ENCODE measurements at regions not wholly inside any gene's neighbourhood (a gene's known extent, or its start where the extent isn't known, plus 50 kb on each side); places are given as distances from the start of the nearest gene placed in this dataset.
"Not testable (repeated sequence)": the region's sequence is repeated elsewhere in the genome, so short reads cannot be mapped to it uniquely, and the experiment has no call there.

GRCh38 chr1:197985351-197985750 is 68.2 kb downstream of the LHX9 start:
- Histone ChIP-seq H3K4me3 (replicated peaks in 1 of 4; ENCODE audit: control extremely low read depth in 1 of 4, insufficient read depth in 1 of 4, low read depth in 3 of 4, low read length in 4 of 4) (no peak overlapping the region), H3K79me2 (ENCODE audit: control insufficient read depth, insufficient read depth, low read length) (no peaks in the 10 kb centered on the region), H3K4me2 (ENCODE audit: extremely low read depth, insufficient read depth, low read length) (no peak overlapping the region), H3K9ac (ENCODE audit: insufficient read depth, low read length) (no peak overlapping the region), H4K20me1 (ENCODE audit: control insufficient read depth, extremely low read depth, insufficient read depth, low read length) (no peaks in the 10 kb centered on the region), H3K4me1 (ENCODE audit: control insufficient read depth, extremely low read depth, insufficient read depth, low read length) (no peaks in the 10 kb centered on the region), H3K9me3 (ENCODE audit: control insufficient read depth, insufficient read depth, low read depth, low read length) (no peaks in the 10 kb centered on the region), H3K27ac (ENCODE audit: insufficient read depth, low read length) (no peak overlapping the region), H2AFZ (ENCODE audit: low read length) (no peak overlapping the region), H3K27me3 (ENCODE audit: control insufficient read depth, insufficient read depth, low read length) (no peaks in the 10 kb centered on the region), H3K36me3 (ENCODE audit: control insufficient read depth, insufficient read depth, low read length) (no peaks in the 10 kb centered on the region)
- TF ChIP-seq CTCF (conservative IDR thresholded peaks at IDR 0.05 in 1 of 2, IDR thresholded peaks at IDR 0.05 in 1 of 2; ENCODE audit: low read depth in 1 of 2, low read length in 2 of 2) (no peak), EZH2 (IDR thresholded peaks at IDR 0.05; ENCODE audit: low read length, missing control alignments) (no peak)
- no peak for DNase-seq (ENCODE audit: low read depth in 2 of 2)

GRCh38 chr1:197986817-197987216 is 69.6 kb downstream of the LHX9 start:
- H3K9ac ChIP-seq (ENCODE audit: insufficient read depth, low read length) = no peak overlapping the region
- no peak for DNase-seq (ENCODE audit: low read depth in 2 of 2)
- H3K27me3 ChIP-seq (ENCODE audit: control insufficient read depth, insufficient read depth, low read length) = no peaks in the 10 kb centered on the region
- no peak overlapping the region for H3K27ac ChIP-seq (ENCODE audit: insufficient read depth, low read length)
- TF ChIP-seq CTCF (conservative IDR thresholded peaks at IDR 0.05 in 1 of 2, IDR thresholded peaks at IDR 0.05 in 1 of 2; ENCODE audit: low read depth in 1 of 2, low read length in 2 of 2) = no peak
- no peak for TF ChIP-seq EZH2 (IDR thresholded peaks at IDR 0.05; ENCODE audit: low read length, missing control alignments)
- no peaks in the 10 kb centered on the region for H3K4me1 ChIP-seq (ENCODE audit: control insufficient read depth, extremely low read depth, insufficient read depth, low read length)
- no peaks in the 10 kb centered on the region for H3K79me2 ChIP-seq (ENCODE audit: control insufficient read depth, insufficient read depth, low read length)
- H4K20me1 ChIP-seq (ENCODE audit: control insufficient read depth, extremely low read depth, insufficient read depth, low read length) = no peaks in the 10 kb centered on the region
- H3K36me3 ChIP-seq (ENCODE audit: control insufficient read depth, insufficient read depth, low read length) = no peaks in the 10 kb centered on the region
- H2AFZ ChIP-seq (ENCODE audit: low read length) = no peak overlapping the region
- no peak overlapping the region for H3K4me3 ChIP-seq (replicated peaks in 1 of 4; ENCODE audit: control extremely low read depth in 1 of 4, insufficient read depth in 1 of 4, low read depth in 3 of 4, low read length in 4 of 4)
- H3K9me3 ChIP-seq (ENCODE audit: control insufficient read depth, insufficient read depth, low read depth, low read length) = no peaks in the 10 kb centered on the region
- H3K4me2 ChIP-seq (ENCODE audit: extremely low read depth, insufficient read depth, low read length) = no peak overlapping the region

GRCh38 chr1:197987294-197987693 is 70.1 kb downstream of the LHX9 start:
- Histone ChIP-seq H3K36me3 (ENCODE audit: control insufficient read depth, insufficient read depth, low read length) (no peaks in the 10 kb centered on the region), H3K4me2 (ENCODE audit: extremely low read depth, insufficient read depth, low read length) (no peak overlapping the region), H3K9me3 (ENCODE audit: control insufficient read depth, insufficient read depth, low read depth, low read length) (no peaks in the 10 kb centered on the region), H4K20me1 (ENCODE audit: control insufficient read depth, extremely low read depth, insufficient read depth, low read length) (no peaks in the 10 kb centered on the region), H3K9ac (ENCODE audit: insufficient read depth, low read length) (no peak overlapping the region), H3K4me1 (ENCODE audit: control insufficient read depth, extremely low read depth, insufficient read depth, low read length) (no peaks in the 10 kb centered on the region), H3K27me3 (ENCODE audit: control insufficient read depth, insufficient read depth, low read length) (no peaks in the 10 kb centered on the region), H3K4me3 (replicated peaks in 1 of 4; ENCODE audit: control extremely low read depth in 1 of 4, insufficient read depth in 1 of 4, low read depth in 3 of 4, low read length in 4 of 4) (no peak overlapping the region), H2AFZ (ENCODE audit: low read length) (no peak overlapping the region), H3K27ac (ENCODE audit: insufficient read depth, low read length) (no peak overlapping the region), H3K79me2 (ENCODE audit: control insufficient read depth, insufficient read depth, low read length) (no peaks in the 10 kb centered on the region)
- no peak for DNase-seq (ENCODE audit: low read depth in 2 of 2)
- TF ChIP-seq CTCF (conservative IDR thresholded peaks at IDR 0.05 in 1 of 2, IDR thresholded peaks at IDR 0.05 in 1 of 2; ENCODE audit: low read depth in 1 of 2, low read length in 2 of 2) = no peak
- no peak for TF ChIP-seq EZH2 (IDR thresholded peaks at IDR 0.05; ENCODE audit: low read length, missing control alignments)

- not testable (repeated sequence) for H3K9me3 ChIP-seq (ENCODE audit: control insufficient read depth, insufficient read depth, low read depth, low read length); H4K20me1 ChIP-seq (ENCODE audit: control insufficient read depth, extremely low read depth, insufficient read depth, low read length); H3K79me2 ChIP-seq (ENCODE audit: control insufficient read depth, insufficient read depth, low read length)
These were observed 71.4 kb downstream of the LHX9 start for GRCh38 chr1:197988581-197988980.

More at GRCh38 chr1:197988581-197988980, 71.4 kb downstream of the LHX9 start:
- not testable (repeated sequence) for H3K27ac ChIP-seq (ENCODE audit: insufficient read depth, low read length); H3K9ac ChIP-seq (ENCODE audit: insufficient read depth, low read length); H3K36me3 ChIP-seq (ENCODE audit: control insufficient read depth, insufficient read depth, low read length); H3K27me3 ChIP-seq (ENCODE audit: control insufficient read depth, insufficient read depth, low read length); DNase-seq (ENCODE audit: low read depth in 2 of 2); H3K4me3 ChIP-seq (replicated peaks in 1 of 4; ENCODE audit: control extremely low read depth in 1 of 4, insufficient read depth in 1 of 4, low read depth in 3 of 4, low read length in 4 of 4); H3K4me2 ChIP-seq (ENCODE audit: extremely low read depth, insufficient read depth, low read length); H3K4me1 ChIP-seq (ENCODE audit: control insufficient read depth, extremely low read depth, insufficient read depth, low read length); H2AFZ ChIP-seq (ENCODE audit: low read length)

Data from fibroblast of lung (primary cell).